ENCODE measurements at regions not wholly inside any gene's neighbourhood (a gene's known extent, or its start where the extent isn't known, plus 50 kb on each side); places are given as distances from the start of the nearest gene placed in this dataset.
A peak's percentile ranks its signal among the peaks of the same experiment; 100 is the strongest.

DNA sequence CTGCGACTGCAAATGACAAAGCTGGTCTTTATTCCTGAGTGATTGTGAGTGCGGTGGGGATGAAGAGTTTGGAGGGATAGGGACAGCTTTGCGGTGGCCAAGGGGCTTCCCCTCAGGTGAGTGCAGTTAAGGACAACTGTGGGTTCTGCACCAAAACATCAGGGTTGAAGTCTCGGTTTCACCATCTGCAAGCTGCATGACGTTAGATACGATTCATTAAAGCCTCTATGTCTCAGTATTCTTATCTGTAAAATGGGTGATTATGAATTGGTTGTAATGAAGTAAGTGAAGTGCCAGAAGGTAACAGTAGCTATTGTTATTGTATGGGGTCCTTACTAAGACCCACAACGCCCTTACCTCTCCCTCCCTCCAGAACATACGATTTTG lies 226.8 kb upstream of the DAPK1 start:
- no peak for DNase-seq (ENCODE audit: low spot score)
- H3K4me1 Mint-ChIP-seq (ENCODE audit: low read depth), result peaks cover 82% of the 10 kb centered on the region
- peaks cover 3% of the 10 kb centered on the region for H3K36me3 Mint-ChIP-seq (ENCODE audit: low read depth)
- peaks cover 6% of the 10 kb centered on the region for H3K9me3 Mint-ChIP-seq (ENCODE audit: low read depth)
- no peaks in the 10 kb centered on the region for H3K27me3 Mint-ChIP-seq (ENCODE audit: low read depth)
- TF ChIP-seq, protein P1, sequence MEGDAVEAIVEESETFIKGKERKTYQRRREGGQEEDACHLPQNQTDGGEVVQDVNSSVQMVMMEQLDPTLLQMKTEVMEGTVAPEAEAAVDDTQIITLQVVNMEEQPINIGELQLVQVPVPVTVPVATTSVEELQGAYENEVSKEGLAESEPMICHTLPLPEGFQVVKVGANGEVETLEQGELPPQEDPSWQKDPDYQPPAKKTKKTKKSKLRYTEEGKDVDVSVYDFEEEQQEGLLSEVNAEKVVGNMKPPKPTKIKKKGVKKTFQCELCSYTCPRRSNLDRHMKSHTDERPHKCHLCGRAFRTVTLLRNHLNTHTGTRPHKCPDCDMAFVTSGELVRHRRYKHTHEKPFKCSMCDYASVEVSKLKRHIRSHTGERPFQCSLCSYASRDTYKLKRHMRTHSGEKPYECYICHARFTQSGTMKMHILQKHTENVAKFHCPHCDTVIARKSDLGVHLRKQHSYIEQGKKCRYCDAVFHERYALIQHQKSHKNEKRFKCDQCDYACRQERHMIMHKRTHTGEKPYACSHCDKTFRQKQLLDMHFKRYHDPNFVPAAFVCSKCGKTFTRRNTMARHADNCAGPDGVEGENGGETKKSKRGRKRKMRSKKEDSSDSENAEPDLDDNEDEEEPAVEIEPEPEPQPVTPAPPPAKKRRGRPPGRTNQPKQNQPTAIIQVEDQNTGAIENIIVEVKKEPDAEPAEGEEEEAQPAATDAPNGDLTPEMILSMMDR (IDR thresholded peaks at IDR 0.05), result no peak
- H3K27ac Mint-ChIP-seq (ENCODE audit: unreplicated experiment), result peak overlapping the region; percentile 99
- H3K4me3 Mint-ChIP-seq (ENCODE audit: unreplicated experiment), result peak overlapping the region; percentile 51

DNA sequence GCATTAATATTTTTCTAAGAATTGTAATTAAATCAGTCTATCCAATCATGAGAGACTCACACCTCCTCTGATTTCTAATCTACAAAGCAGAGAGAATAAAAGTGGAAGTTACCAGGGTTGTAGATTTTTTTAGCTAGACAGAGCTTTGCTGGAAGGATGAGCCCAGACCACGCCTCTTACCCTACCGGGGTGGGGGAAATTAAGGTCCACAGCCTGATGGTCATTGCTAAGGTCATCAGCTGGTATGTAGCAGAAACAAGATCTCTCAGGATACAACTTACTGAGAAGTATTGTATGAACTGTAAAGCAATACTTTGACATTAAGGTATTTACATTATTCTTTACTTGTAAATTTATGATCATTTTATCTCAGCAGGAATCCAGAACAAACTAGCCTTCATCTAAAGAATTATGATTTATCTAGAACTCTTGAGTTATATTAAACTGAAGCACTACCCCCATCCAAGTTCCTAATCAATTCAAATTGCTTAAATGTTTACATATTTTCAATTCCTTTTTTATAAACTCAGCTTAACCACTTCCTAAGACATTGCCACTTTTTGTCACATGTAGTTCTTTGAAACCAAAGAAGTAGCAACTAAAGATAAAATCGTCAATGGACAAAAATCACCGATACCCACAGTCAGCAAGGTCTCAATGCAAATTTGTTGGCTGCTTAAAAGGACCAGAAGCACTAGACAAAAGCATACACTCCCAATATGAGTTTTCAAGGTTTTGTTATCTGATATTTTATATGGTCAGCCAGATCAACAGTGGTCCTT lies 225.8 kb upstream of the DAPK1 start:
- H3K27ac Mint-ChIP-seq (ENCODE audit: unreplicated experiment), result peak overlapping the region; percentile 99

DNA sequence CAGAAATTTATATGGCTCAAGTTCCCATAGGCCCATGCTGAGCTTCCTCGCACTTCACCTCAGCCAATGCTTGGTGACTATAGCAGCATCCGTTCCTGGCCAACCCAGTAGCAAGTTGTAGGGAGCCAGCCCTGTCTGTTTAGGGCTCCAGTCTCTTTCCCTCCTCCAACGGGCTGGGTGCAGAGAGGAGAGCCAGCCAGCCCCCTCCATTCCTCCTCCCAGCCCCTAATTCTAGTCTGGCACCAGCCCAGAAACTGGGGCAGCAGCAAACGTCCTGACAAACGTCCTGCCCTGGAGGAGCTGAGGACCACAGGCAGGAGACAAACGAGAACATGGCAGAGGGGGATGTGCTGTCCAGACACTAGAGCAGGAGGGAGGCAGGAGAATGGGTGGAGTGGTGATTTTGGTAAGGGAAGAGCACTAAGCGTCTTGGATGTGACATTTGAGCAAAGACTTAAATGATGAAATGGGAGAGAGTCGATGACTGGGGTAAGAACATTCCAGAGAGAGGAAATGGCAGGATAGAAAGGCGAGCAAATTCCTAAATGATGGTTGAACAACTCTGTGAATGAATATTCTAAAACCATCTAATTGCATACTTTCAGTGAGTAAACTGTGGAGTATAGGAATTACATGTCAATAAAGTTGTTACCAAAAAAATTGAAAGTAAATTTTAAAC lies 222.5 kb upstream of the DAPK1 start:
- H3K4me1 Mint-ChIP-seq (ENCODE audit: low read depth), result peaks cover 94% of the 10 kb centered on the region
- TF ChIP-seq, protein P1 (IDR thresholded peaks at IDR 0.05), result no peak
- H3K9me3 Mint-ChIP-seq (ENCODE audit: low read depth), result no peaks in the 10 kb centered on the region
- no peaks in the 10 kb centered on the region for H3K27me3 Mint-ChIP-seq (ENCODE audit: low read depth)
- H3K27ac Mint-ChIP-seq (ENCODE audit: unreplicated experiment), result peak overlapping the region; percentile 92
- DNase-seq (ENCODE audit: low spot score), result no peak
- peaks cover 1% of the 10 kb centered on the region for H3K36me3 Mint-ChIP-seq (ENCODE audit: low read depth)
- H3K4me3 Mint-ChIP-seq (ENCODE audit: unreplicated experiment), result no peak overlapping the region

More for the DNA sequence above, 225.8 kb upstream of the DAPK1 start:
- peaks cover 92% of the 10 kb centered on the region for H3K4me1 Mint-ChIP-seq (ENCODE audit: low read depth)
- peaks cover 1% of the 10 kb centered on the region for H3K36me3 Mint-ChIP-seq (ENCODE audit: low read depth)
- H3K9me3 Mint-ChIP-seq (ENCODE audit: low read depth), result peaks cover under 1% of the 10 kb centered on the region
- TF ChIP-seq, protein P1 (IDR thresholded peaks at IDR 0.05), result no peak
- H3K27me3 Mint-ChIP-seq (ENCODE audit: low read depth), result no peaks in the 10 kb centered on the region
- DNase-seq (ENCODE audit: low spot score), result no peak
- H3K4me3 Mint-ChIP-seq (ENCODE audit: unreplicated experiment), result no peak overlapping the region

DNA sequence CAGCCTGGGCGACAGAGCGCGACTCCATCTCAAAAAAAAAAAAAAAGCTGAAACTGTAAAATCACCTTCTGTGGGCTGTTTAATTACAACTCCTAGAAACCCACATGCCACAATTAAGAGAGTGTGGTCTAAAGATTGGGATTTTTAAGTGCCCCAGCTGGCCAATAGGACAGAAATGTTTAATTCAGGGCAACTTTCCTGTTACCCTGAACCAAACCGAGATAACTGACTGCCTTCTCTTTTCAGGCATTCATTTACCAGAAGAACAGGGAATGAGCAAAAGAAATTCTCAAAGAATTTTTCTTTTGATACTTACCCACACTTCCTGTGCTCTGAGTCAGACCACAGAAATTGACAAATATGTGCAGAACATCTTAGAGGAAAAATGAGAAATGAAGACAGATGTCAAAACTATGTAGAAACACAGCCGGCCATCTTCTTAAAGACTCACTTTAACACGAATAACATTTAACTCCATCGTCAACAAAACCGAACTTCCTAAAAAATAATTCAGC lies 221.3 kb upstream of the DAPK1 start:
- Mint-ChIP-seq H3K27ac (ENCODE audit: unreplicated experiment) (peak overlapping the region; percentile 92), H3K4me1 (ENCODE audit: low read depth) (peaks cover 94% of the 10 kb centered on the region), H3K36me3 (ENCODE audit: low read depth) (no peaks in the 10 kb centered on the region), H3K27me3 (ENCODE audit: low read depth) (no peaks in the 10 kb centered on the region), H3K9me3 (ENCODE audit: low read depth) (peaks cover 4% of the 10 kb centered on the region), H3K4me3 (ENCODE audit: unreplicated experiment) (no peak overlapping the region)
- TF ChIP-seq, protein P1 (IDR thresholded peaks at IDR 0.05), result no peak
- DNase-seq (ENCODE audit: low spot score), result no peak

DNA sequence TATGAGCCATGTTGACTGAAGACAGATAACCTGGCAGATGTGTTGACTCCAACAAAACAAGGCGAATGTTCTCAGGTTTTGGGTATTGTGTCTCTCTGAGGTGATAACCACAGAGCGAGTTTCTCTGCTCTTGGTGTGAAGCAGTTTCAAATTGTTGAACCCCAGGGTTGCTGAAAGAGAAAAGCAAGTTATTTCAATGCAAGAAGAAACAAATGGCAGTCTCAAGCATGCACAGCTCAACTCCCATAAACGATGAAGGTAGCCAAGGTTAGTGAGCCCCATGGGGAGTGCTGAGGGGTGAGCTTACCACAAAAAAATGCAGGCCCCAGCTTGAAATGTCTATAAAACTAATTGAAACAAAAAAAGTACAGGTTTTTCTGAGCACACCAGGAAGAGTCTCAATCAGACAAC lies 220.8 kb upstream of the DAPK1 start:
- Mint-ChIP-seq H3K27me3 (ENCODE audit: low read depth) (no peaks in the 10 kb centered on the region), H3K27ac (ENCODE audit: unreplicated experiment) (peak overlapping the region; percentile 92), H3K9me3 (ENCODE audit: low read depth) (peaks cover 4% of the 10 kb centered on the region), H3K4me3 (ENCODE audit: unreplicated experiment) (no peak overlapping the region), H3K36me3 (ENCODE audit: low read depth) (no peaks in the 10 kb centered on the region), H3K4me1 (ENCODE audit: low read depth) (peaks cover 94% of the 10 kb centered on the region)
- DNase-seq (ENCODE audit: low spot score), result no peak
- TF ChIP-seq, protein P1 (IDR thresholded peaks at IDR 0.05), result no peak

Data from chondrocyte (in vitro differentiated cells).